IMR-90 (cell line): ENCODE measurements at regions not wholly inside any gene's neighbourhood (a gene's known extent, or its start where the extent isn't known, plus 50 kb on each side); places are given as distances from the start of the nearest gene placed in this dataset.

ENCODE experiments used
- ATAC-seq: fragments of 200-7000 bp; cut with Tn5 transposase; 2 replicates; pipeline ENCODE4 v1.9.1; 2020; ENCODE audit warnings: low read depth, mild to moderate bottlenecking, moderate library complexity
- BruUV-seq: library from RNA; stranded (reverse); fragments of 400-500 nt; replicated peaks from 2 replicates; lab custom pipeline; 2021; lab: Mats Ljungman, UMichigan
- CTCF ChIA-PET: fragments of 300-600 bp; formaldehyde crosslinking; extraction: SDS; loops from one replicate; lab custom pipeline; 2021; ENCODE audit warnings: antibody characterized with exemption; lab: Yijun Ruan, JAX
- POLR2A ChIA-PET: fragments of 300-600 bp; sonication (Branson Sonifier 250); formaldehyde crosslinking; loops from one replicate; lab custom pipeline; 2022; ENCODE audit warnings: antibody characterized with exemption; ENCODE audit not compliant: unreplicated experiment; lab: Charles Lee
- DNase-seq: peaks from one replicate; pipeline ENCODE4 v3.0.0; 2013
- H2AFZ ChIP-seq: replicated peaks from 2 replicates; pipeline ENCODE3; 2013; ENCODE audit warnings: low read length, mild to moderate bottlenecking; ENCODE audit not compliant: poor library complexity
- H2AK5ac ChIP-seq: 2 replicates; pipeline ENCODE4 v1.6.1; 2013; ENCODE audit warnings: low read depth, low read length, inconsistent platforms
- H2AK9ac ChIP-seq: replicated peaks from 2 replicates; pipeline ENCODE3; 2013; ENCODE audit warnings: mild to moderate bottlenecking, low read depth, low read length, moderate library complexity; ENCODE audit not compliant: poor library complexity
- H2BK120ac ChIP-seq: 2 replicates; pipeline ENCODE4 v1.6.1; 2013; ENCODE audit warnings: low read depth, low read length, inconsistent platforms
- H2BK15ac ChIP-seq: 3 replicates; pipeline ENCODE4 v1.6.1; 2013; ENCODE audit warnings: low read depth, low read length, inconsistent platforms
- H2BK20ac ChIP-seq: 2 replicates; pipeline ENCODE4 v1.6.1; 2013; ENCODE audit warnings: low read depth, mild to moderate bottlenecking, inconsistent platforms, low read length, moderate library complexity
- H2BK5ac ChIP-seq: 2 replicates; pipeline ENCODE4 v1.6.1; 2013; ENCODE audit warnings: mild to moderate bottlenecking, low read depth, low read length, inconsistent platforms; ENCODE audit not compliant: poor library complexity, severe bottlenecking
- H3K14ac ChIP-seq: replicated peaks from 2 replicates; pipeline ENCODE4 v1.6.1; 2013; ENCODE audit warnings: low read depth, low read length, inconsistent platforms
- H3K18ac ChIP-seq: 2 replicates; pipeline ENCODE4 v1.6.1; 2013; ENCODE audit warnings: low read depth, low read length, control low read depth
- H3K23ac ChIP-seq: 2 replicates; pipeline ENCODE4 v1.6.1; 2013; ENCODE audit warnings: low read depth, low read length, inconsistent platforms
- H3K27ac ChIP-seq: 2 replicates; pipeline ENCODE4 v1.5.1; 2013; ENCODE audit warnings: mild to moderate bottlenecking, control low read depth, low read length; ENCODE audit not compliant: insufficient read depth
- H3K27me3 ChIP-seq: 2 replicates; pipeline ENCODE4 v1.6.1; 2013; ENCODE audit warnings: low read length; ENCODE audit not compliant: control insufficient read depth, insufficient read depth
- H3K36me3 ChIP-seq: 2 replicates; pipeline ENCODE4 v1.6.1; 2013; ENCODE audit warnings: low read length, mixed read lengths; ENCODE audit not compliant: control insufficient read depth, insufficient read depth
- H3K4ac ChIP-seq: 2 replicates; pipeline ENCODE4 v1.6.1; 2013; ENCODE audit warnings: low read depth, low read length, inconsistent platforms
- H3K4me1 ChIP-seq: 2 replicates; pipeline ENCODE4 v1.6.1; 2013; ENCODE audit warnings: low read length, mixed read lengths; ENCODE audit not compliant: control insufficient read depth, insufficient read depth
- H3K4me2 ChIP-seq: 2 replicates; pipeline ENCODE4 v1.6.1; 2013; ENCODE audit warnings: low read depth, mild to moderate bottlenecking, control low read depth, low read length, moderate library complexity
- H3K4me3 ChIP-seq: 2 replicates; pipeline ENCODE4 v1.5.1; 2013; ENCODE audit warnings: low read depth, mild to moderate bottlenecking, control low read depth, low read length, moderate library complexity; ENCODE audit not compliant: insufficient read depth
- H3K56ac ChIP-seq: 2 replicates; pipeline ENCODE4 v1.6.1; 2013; ENCODE audit warnings: low read length, inconsistent platforms; ENCODE audit not compliant: insufficient read depth; ENCODE audit errors: extremely low read depth
- H3K79me1 ChIP-seq, 2 experiments: 2 replicates each; pipeline ENCODE4 v1.6.1; 2013; ENCODE audit warnings: low read length in 2 of 2, inconsistent platforms in 1 of 2, low read depth in 1 of 2
- H3K9ac ChIP-seq: 2 replicates; pipeline ENCODE4 v1.6.1; 2013; ENCODE audit warnings: low read depth, low read length, control low read depth
- H3K9me1 ChIP-seq: 2 replicates; pipeline ENCODE4 v1.6.1; 2013; ENCODE audit warnings: low read length, inconsistent platforms; ENCODE audit not compliant: insufficient read depth
- H3K9me3 ChIP-seq: 2 replicates; pipeline ENCODE4 v1.6.1; 2013; ENCODE audit warnings: low read length; ENCODE audit not compliant: control insufficient read depth, insufficient read depth
- H4K20me1 ChIP-seq: 2 replicates; pipeline ENCODE4 v1.6.1; 2013; ENCODE audit warnings: low read length, inconsistent platforms; ENCODE audit not compliant: insufficient read depth
- H4K5ac ChIP-seq: 2 replicates; pipeline ENCODE4 v1.6.1; 2013; ENCODE audit warnings: mild to moderate bottlenecking, low read depth, low read length, control low read depth
- H4K8ac ChIP-seq, 2 experiments: 2 replicates each; pipeline ENCODE4 v1.6.1; 2013; ENCODE audit warnings: low read depth in 2 of 2, low read length in 2 of 2, control low read depth in 1 of 2, inconsistent platforms in 1 of 2
- H4K91ac ChIP-seq: 2 replicates; pipeline ENCODE4 v1.6.1; 2013; ENCODE audit warnings: low read depth, low read length, inconsistent platforms; ENCODE audit not compliant: insufficient read depth
- CHD1 ChIP-seq: IDR thresholded peaks from 2 replicates; pipeline ENCODE4 v1.6.1; 2012; ENCODE audit warnings: low read depth, low read length, improper control_type of control experiment
- FOS ChIP-seq: fragments of 150-350 bp; IDR thresholded peaks from 2 replicates; pipeline ENCODE4 v1.6.1; 2016; ENCODE audit warnings: low read depth, low read length
- MAFK ChIP-seq: IDR thresholded peaks from 2 replicates; pipeline ENCODE4 v1.6.1; 2012; ENCODE audit warnings: low read depth, low read length, improper control_type of control experiment
- MAZ ChIP-seq: IDR thresholded peaks from 2 replicates; pipeline ENCODE4 v1.6.1; 2012; ENCODE audit warnings: low read depth, mild to moderate bottlenecking, low read length, improper control_type of control experiment, moderate library complexity, borderline replicate concordance
- POLR2A ChIP-seq: IDR thresholded peaks from 2 replicates; pipeline ENCODE4 v1.6.1; 2012; ENCODE audit warnings: mild to moderate bottlenecking, low read depth, low read length
- RCOR1 ChIP-seq: IDR thresholded peaks from 2 replicates; pipeline ENCODE4 v1.6.1; 2012; ENCODE audit warnings: mild to moderate bottlenecking, low read length, improper control_type of control experiment; ENCODE audit not compliant: insufficient replicate concordance
- WGBS, 2 experiments: methylation state at CpG; one replicate each; pipeline versions ENCODE4 v1.1.5 to v1.1.7; 2013; ENCODE audit warnings: missing lambda C conversion rate in 2 of 2; ENCODE audit not compliant: insufficient read length in 1 of 2; ENCODE audit errors: extremely low coverage in 2 of 2; 5-methylcytosine and 5-hydroxymethylcytosine counted together
- dilution Hi-C: fragments of 300-500 bp; cut with HindIII; formaldehyde crosslinking; loops from one replicate; pipeline ENCODE4 v1.14.3; 2018; ENCODE audit warnings: low sequenced_read_pairs; ENCODE audit not compliant: unreplicated experiment
- in situ Hi-C: fragments of 300-500 bp; cut with MboI; formaldehyde crosslinking; loops from 3 replicates; pipeline ENCODE4 v1.14.3; 2019; ENCODE audit warnings: low sequenced_read_pairs, inconsistent platforms, mixed read lengths
- intact Hi-C: fragments of 100-400 bp; cut with micrococcal nuclease; formaldehyde crosslinking; loops from 2 replicates; pipeline ENCODE4 v1.10.0; 2022
- TF ChIP-seq, protein P1 (sequence below): fragments of 150-350 bp; IDR thresholded peaks from 2 replicates; pipeline ENCODE4 v1.6.1; 2017; ENCODE audit warnings: mild to moderate bottlenecking, antibody characterized with exemption, low read length, low read depth

GRCh38 chr4:1547856-1548826 lies 136.0 kb downstream of the FAM53A start:
- Histone ChIP-seq H3K27me3 (peaks cover 20% of the 10 kb centered on the region; the same call in 1 of the 2 replicates), H3K9me1 (no peaks in the 10 kb centered on the region), H3K79me1 (no peaks in the 10 kb centered on the region), H2AK9ac (no peak overlapping the region), H3K27ac (no peak overlapping the region), H3K9me3 (no peaks in the 10 kb centered on the region), H4K5ac (no peak overlapping the region), H3K56ac (no peak overlapping the region), H3K36me3 (no peaks in the 10 kb centered on the region), H2BK5ac (no peak overlapping the region), H3K18ac (no peak overlapping the region), H3K9ac (no peak overlapping the region), H2BK15ac (no peak overlapping the region), H3K23ac (no peak overlapping the region), H2BK120ac (no peak overlapping the region), H3K14ac (no peak overlapping the region), H4K20me1 (no peaks in the 10 kb centered on the region), H3K4me3 (no peak overlapping the region), H2AK5ac (no peak overlapping the region), H4K91ac (no peak overlapping the region), H3K4ac (no peak overlapping the region), H3K4me2 (peak overlapping the region; percentile 71; the same call in 1 of the 2 replicates), H4K8ac (no peak overlapping the region), H2AFZ (no peak overlapping the region), H2BK20ac (no peak overlapping the region), H3K4me1 (no peaks in the 10 kb centered on the region)
- in situ Hi-C loops: no loop called here
- WGBS, 2 experiments: 20% methylated on average over 4 of the region's 42 CpGs; no CpG with 5 or more reads in 1 of the 2 experiments
- ChIA-PET CTCF (interaction anchor here (1.5 kb wide), 1 partner anchor 18 kb away, joined by 6 read pairs; no protein-coding TSS in a partner anchor), POLR2A (no interaction called here)
- ATAC-seq (no peak), DNase-seq (no peak)
- dilution Hi-C loops: no loop called here
- BruUV-seq: no TSS peak
- intact Hi-C loops: loop anchor here (2.0 kb wide), 1 partner anchor 191 kb away; no protein-coding TSS in a partner anchor
- TF ChIP-seq POLR2A (no peak), CHD1 (no peak), MAFK (no peak), RCOR1 (no peak), FOS (no peak), MAZ (no peak)
- TF ChIP-seq, protein P1, sequence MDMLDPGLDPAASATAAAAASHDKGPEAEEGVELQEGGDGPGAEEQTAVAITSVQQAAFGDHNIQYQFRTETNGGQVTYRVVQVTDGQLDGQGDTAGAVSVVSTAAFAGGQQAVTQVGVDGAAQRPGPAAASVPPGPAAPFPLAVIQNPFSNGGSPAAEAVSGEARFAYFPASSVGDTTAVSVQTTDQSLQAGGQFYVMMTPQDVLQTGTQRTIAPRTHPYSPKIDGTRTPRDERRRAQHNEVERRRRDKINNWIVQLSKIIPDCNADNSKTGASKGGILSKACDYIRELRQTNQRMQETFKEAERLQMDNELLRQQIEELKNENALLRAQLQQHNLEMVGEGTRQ: no peak
